ENCODE measurements at regions not wholly inside any gene's neighbourhood (a gene's known extent, or its start where the extent isn't known, plus 50 kb on each side); places are given as distances from the start of the nearest gene placed in this dataset.
"Not testable (repeated sequence)": the region's sequence is repeated elsewhere in the genome, so short reads cannot be mapped to it uniquely, and the experiment has no call there.

GRCh38 chr14:105644457-105644856 is 118.1 kb downstream of the TMEM121 start:
- H3K4me3 ChIP-seq (ENCODE audit: low read length); H3K27me3 ChIP-seq (ENCODE audit: low read length); H3K27ac ChIP-seq (ENCODE audit: low read length); H3K79me2 ChIP-seq (ENCODE audit: low read length); H3K9me2 ChIP-seq (replicated peaks; ENCODE audit: low read length); H3K9me3 ChIP-seq (ENCODE audit: low read length); H4K20me1 ChIP-seq (ENCODE audit: low read length); POLR2A ChIA-PET (ENCODE audit: unreplicated experiment); intact Hi-C loops (cut with micrococcal nuclease); H3K4me1 ChIP-seq (ENCODE audit: insufficient read depth, low read length); H2AFZ ChIP-seq (ENCODE audit: low read length); BruUV-seq (replicated peaks); ATAC-seq; CTCF ChIA-PET; H3K9ac ChIP-seq (ENCODE audit: low read length); H3F3A ChIP-seq (ENCODE audit: low read length, unreplicated experiment); H3K36me3 ChIP-seq (ENCODE audit: low read depth, low read length); DNase-seq; H3K4me2 ChIP-seq (ENCODE audit: low read length): not testable (repeated sequence)

DNA sequence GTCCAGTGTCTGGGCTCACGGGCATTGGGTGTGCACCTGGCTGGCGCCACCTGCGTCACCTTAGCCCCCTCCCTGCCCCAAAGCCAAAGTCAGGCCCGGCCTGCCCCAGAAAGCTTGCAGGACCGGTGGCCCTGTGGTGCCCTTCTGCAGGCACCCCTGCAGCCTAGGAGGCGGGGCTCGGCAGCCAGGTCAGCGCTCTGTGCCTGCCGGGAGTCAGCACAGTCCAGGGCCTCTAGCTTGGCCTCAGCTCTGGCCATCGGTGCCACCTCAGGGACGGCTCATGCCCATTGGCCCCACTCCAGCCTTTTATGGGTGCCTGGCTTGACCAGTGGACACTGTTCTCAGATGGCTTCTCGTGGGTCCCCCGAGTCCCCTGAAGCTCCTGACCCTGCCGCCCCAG is 118.5 kb downstream of the TMEM121 start:
- not testable (repeated sequence) for BruUV-seq (replicated peaks)

DNA sequence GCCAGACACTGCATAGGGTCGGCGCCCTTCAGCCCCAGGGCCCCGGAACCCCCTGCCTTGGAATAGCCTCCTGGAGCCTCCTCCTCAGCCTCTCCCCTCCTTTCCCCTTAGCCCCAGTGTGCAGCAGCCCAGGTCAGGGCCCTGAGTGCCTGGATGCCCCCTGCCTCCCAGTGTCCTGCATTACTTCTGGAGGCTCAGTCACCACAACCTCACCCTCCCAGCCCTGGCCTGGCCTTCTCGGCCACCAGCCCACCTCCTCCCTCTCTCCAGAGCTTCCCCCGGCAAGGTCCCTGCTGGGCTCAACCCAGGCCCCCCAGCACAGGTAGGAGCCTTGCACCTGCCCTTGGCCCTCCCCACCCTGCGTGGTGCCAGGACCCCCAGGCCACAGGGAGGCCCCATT is 119.0 kb downstream of the TMEM121 start:
- H3K9me3 ChIP-seq (ENCODE audit: low read length); POLR2A ChIA-PET (ENCODE audit: unreplicated experiment); H3K79me2 ChIP-seq (ENCODE audit: low read length); CTCF ChIA-PET; intact Hi-C loops (cut with micrococcal nuclease); H3F3A ChIP-seq (ENCODE audit: low read length, unreplicated experiment); BruUV-seq (replicated peaks); H2AFZ ChIP-seq (ENCODE audit: low read length); H3K4me1 ChIP-seq (ENCODE audit: insufficient read depth, low read length); H3K4me3 ChIP-seq (ENCODE audit: low read length); H3K27ac ChIP-seq (ENCODE audit: low read length); H3K9me2 ChIP-seq (replicated peaks; ENCODE audit: low read length); H3K4me2 ChIP-seq (ENCODE audit: low read length); H4K20me1 ChIP-seq (ENCODE audit: low read length); H3K36me3 ChIP-seq (ENCODE audit: low read depth, low read length); H3K27me3 ChIP-seq (ENCODE audit: low read length); DNase-seq; ATAC-seq; H3K9ac ChIP-seq (ENCODE audit: low read length): not testable (repeated sequence)

More for the DNA sequence above, 118.5 kb downstream of the TMEM121 start:
- H3F3A ChIP-seq (ENCODE audit: low read length, unreplicated experiment); intact Hi-C loops (cut with micrococcal nuclease); H3K9me3 ChIP-seq (ENCODE audit: low read length); H3K36me3 ChIP-seq (ENCODE audit: low read depth, low read length); CTCF ChIA-PET; H2AFZ ChIP-seq (ENCODE audit: low read length); ATAC-seq; H3K4me3 ChIP-seq (ENCODE audit: low read length); H3K79me2 ChIP-seq (ENCODE audit: low read length); H3K27me3 ChIP-seq (ENCODE audit: low read length); H4K20me1 ChIP-seq (ENCODE audit: low read length); DNase-seq; H3K9me2 ChIP-seq (replicated peaks; ENCODE audit: low read length); H3K4me2 ChIP-seq (ENCODE audit: low read length); H3K9ac ChIP-seq (ENCODE audit: low read length); H3K4me1 ChIP-seq (ENCODE audit: insufficient read depth, low read length); H3K27ac ChIP-seq (ENCODE audit: low read length); POLR2A ChIA-PET (ENCODE audit: unreplicated experiment): not testable (repeated sequence)

DNA sequence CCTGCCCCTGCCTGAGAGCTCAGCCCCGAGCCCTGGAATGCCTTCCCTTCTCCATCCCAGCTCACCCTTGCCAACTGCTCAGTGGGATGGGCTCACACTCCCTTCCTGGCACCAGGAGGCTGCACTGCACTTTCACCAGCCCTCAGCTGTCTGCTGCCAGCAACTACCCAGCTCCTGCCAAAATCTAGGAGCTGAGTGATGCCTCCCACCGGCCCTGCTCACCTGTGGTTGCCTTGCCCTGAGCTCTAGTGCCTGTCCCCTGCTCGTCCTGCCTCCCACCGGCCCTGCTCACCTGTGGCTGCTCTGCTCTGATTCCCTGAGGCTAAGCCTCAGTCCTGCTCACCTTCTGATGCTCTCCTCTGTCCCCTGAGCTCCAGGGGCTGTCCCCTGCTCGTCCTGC is 119.8 kb downstream of the TMEM121 start:
- TF ChIP-seq EZH2phosphoT487 (IDR thresholded peaks at IDR 0.05; ENCODE audit: borderline replicate concordance, low read length) = no peak
- TF ChIP-seq EZH2 (IDR thresholded peaks at IDR 0.05; ENCODE audit: low read length, unreplicated experiment) = no peak
- TF ChIP-seq, protein P1, sequence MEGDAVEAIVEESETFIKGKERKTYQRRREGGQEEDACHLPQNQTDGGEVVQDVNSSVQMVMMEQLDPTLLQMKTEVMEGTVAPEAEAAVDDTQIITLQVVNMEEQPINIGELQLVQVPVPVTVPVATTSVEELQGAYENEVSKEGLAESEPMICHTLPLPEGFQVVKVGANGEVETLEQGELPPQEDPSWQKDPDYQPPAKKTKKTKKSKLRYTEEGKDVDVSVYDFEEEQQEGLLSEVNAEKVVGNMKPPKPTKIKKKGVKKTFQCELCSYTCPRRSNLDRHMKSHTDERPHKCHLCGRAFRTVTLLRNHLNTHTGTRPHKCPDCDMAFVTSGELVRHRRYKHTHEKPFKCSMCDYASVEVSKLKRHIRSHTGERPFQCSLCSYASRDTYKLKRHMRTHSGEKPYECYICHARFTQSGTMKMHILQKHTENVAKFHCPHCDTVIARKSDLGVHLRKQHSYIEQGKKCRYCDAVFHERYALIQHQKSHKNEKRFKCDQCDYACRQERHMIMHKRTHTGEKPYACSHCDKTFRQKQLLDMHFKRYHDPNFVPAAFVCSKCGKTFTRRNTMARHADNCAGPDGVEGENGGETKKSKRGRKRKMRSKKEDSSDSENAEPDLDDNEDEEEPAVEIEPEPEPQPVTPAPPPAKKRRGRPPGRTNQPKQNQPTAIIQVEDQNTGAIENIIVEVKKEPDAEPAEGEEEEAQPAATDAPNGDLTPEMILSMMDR (conservative IDR thresholded peaks at IDR 0.05; ENCODE audit: low read depth, low read length) = no peak
- BruUV-seq (replicated peaks) = no TSS peak

GRCh38 chr14:105646711-105647281 is 120.4 kb downstream of the TMEM121 start:
- H2AFZ ChIP-seq (ENCODE audit: low read length); H3K36me3 ChIP-seq (ENCODE audit: low read depth, low read length); H3K4me1 ChIP-seq (ENCODE audit: insufficient read depth, low read length); POLR2A ChIA-PET (ENCODE audit: unreplicated experiment); BruUV-seq (replicated peaks); H4K20me1 ChIP-seq (ENCODE audit: low read length); H3F3A ChIP-seq (ENCODE audit: low read length, unreplicated experiment); intact Hi-C loops (cut with micrococcal nuclease); H3K9me3 ChIP-seq (ENCODE audit: low read length); H3K4me3 ChIP-seq (ENCODE audit: low read length); DNase-seq; H3K27me3 ChIP-seq (ENCODE audit: low read length); H3K9ac ChIP-seq (ENCODE audit: low read length); CTCF ChIA-PET; H3K79me2 ChIP-seq (ENCODE audit: low read length); H3K4me2 ChIP-seq (ENCODE audit: low read length); H3K27ac ChIP-seq (ENCODE audit: low read length); H3K9me2 ChIP-seq (replicated peaks; ENCODE audit: low read length); ATAC-seq: not testable (repeated sequence)

More for the DNA sequence above, 119.8 kb downstream of the TMEM121 start:
- Histone ChIP-seq H3F3A (ENCODE audit: low read length, unreplicated experiment) (no peaks in the 10 kb centered on the region), H3K9me3 (ENCODE audit: low read length) (no peaks in the 10 kb centered on the region), H3K79me2 (ENCODE audit: low read length) (no peaks in the 10 kb centered on the region), H3K9ac (ENCODE audit: low read length) (no peak overlapping the region), H4K20me1 (ENCODE audit: low read length) (no peaks in the 10 kb centered on the region), H3K27me3 (ENCODE audit: low read length) (no peaks in the 10 kb centered on the region), H2AFZ (ENCODE audit: low read length) (no peak overlapping the region), H3K4me1 (ENCODE audit: insufficient read depth, low read length) (no peaks in the 10 kb centered on the region), H3K4me2 (ENCODE audit: low read length) (no peak overlapping the region), H3K4me3 (ENCODE audit: low read length) (no peak overlapping the region), H3K9me2 (replicated peaks; ENCODE audit: low read length) (no peaks in the 10 kb centered on the region), H3K27ac (ENCODE audit: low read length) (no peak overlapping the region), H3K36me3 (ENCODE audit: low read depth, low read length) (no peaks in the 10 kb centered on the region)
- ChIA-PET POLR2A (ENCODE audit: unreplicated experiment) (interaction anchor here (0.6 kb wide), 1 partner anchor 94 kb away, joined by 8 read pairs; no protein-coding TSS in a partner anchor), CTCF (no interaction called here)
- ATAC-seq (no peak), DNase-seq (no peak)
- intact Hi-C loops (cut with micrococcal nuclease) = no loop called here

DNA sequence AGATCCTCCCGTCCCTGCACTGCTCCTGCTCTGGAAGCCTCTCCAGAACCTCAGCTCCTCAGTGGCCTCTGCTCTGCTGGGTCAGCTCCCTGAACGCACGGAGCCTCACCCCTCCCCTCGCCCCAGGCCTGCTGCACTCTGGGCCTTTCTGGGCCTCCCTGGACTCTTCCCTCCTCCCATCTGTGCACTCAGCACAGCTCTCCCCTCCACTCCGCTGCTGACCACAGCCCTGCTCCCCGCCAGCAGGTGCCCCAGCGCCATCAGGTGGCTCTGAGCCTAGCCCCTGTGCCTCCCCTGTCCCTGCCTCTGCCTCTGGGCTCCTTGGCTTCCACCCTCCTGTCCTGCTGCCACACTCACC is 121.0 kb downstream of the TMEM121 start:
- ATAC-seq; H3K4me3 ChIP-seq (ENCODE audit: low read length); POLR2A ChIA-PET (ENCODE audit: unreplicated experiment); H3K9me3 ChIP-seq (ENCODE audit: low read length); CTCF ChIA-PET; H3K4me2 ChIP-seq (ENCODE audit: low read length); H3F3A ChIP-seq (ENCODE audit: low read length, unreplicated experiment); H3K36me3 ChIP-seq (ENCODE audit: low read depth, low read length); H3K27me3 ChIP-seq (ENCODE audit: low read length); H3K79me2 ChIP-seq (ENCODE audit: low read length); BruUV-seq (replicated peaks); H3K27ac ChIP-seq (ENCODE audit: low read length); H3K9ac ChIP-seq (ENCODE audit: low read length); H4K20me1 ChIP-seq (ENCODE audit: low read length); H3K9me2 ChIP-seq (replicated peaks; ENCODE audit: low read length); intact Hi-C loops (cut with micrococcal nuclease); H3K4me1 ChIP-seq (ENCODE audit: insufficient read depth, low read length); H2AFZ ChIP-seq (ENCODE audit: low read length); DNase-seq: not testable (repeated sequence)
